ENCODE measurements at regions not wholly inside any gene's neighbourhood (a gene's known extent, or its start where the extent isn't known, plus 50 kb on each side); places are given as distances from the start of the nearest gene placed in this dataset.

DNA sequence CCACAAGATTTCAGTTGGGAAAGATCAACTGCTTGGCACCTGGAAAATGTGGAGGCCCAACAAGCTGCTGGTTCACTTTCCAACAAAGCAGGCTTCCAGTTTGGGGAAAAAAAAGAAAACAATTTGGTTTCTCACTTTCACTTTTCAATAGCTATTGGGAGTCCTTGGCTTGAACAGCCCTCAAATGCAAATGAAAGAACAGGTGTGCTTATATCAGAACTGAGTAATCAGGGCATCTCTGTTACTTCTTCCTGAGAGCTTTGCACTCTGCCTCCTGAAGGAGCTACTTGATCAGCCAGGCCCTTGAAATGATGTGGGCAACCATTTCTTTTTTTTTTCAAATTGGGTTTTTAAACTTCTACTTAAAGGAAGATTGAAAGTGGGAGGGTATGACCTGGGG lies 73.5 kb downstream of the MFAP3 start:
- TF ChIP-seq, protein P1, sequence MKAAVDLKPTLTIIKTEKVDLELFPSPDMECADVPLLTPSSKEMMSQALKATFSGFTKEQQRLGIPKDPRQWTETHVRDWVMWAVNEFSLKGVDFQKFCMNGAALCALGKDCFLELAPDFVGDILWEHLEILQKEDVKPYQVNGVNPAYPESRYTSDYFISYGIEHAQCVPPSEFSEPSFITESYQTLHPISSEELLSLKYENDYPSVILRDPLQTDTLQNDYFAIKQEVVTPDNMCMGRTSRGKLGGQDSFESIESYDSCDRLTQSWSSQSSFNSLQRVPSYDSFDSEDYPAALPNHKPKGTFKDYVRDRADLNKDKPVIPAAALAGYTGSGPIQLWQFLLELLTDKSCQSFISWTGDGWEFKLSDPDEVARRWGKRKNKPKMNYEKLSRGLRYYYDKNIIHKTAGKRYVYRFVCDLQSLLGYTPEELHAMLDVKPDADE (conservative IDR thresholded peaks at IDR 0.05; ENCODE audit: control insufficient read depth, low read depth, low read length), result no peak
- TF ChIP-seq ZNF174 (CRISPR knock-in tag; IDR thresholded peaks at IDR 0.05) (no peak), PRMT5 (CRISPR knock-in tag; IDR thresholded peaks at IDR 0.05) (no peak), FOXP1 (CRISPR knock-in tag; IDR thresholded peaks at IDR 0.05) (no peak), TSC22D4 (tag; IDR thresholded peaks at IDR 0.05) (no peak), PHF21A (IDR thresholded peaks at IDR 0.05; ENCODE audit: borderline replicate concordance, low read depth) (no peak), ZNF134 (CRISPR knock-in tag; conservative IDR thresholded peaks at IDR 0.05) (no peak), ZNF57 (CRISPR knock-in tag; IDR thresholded peaks at IDR 0.05) (no peak)
- TF ChIP-seq, protein P2, sequence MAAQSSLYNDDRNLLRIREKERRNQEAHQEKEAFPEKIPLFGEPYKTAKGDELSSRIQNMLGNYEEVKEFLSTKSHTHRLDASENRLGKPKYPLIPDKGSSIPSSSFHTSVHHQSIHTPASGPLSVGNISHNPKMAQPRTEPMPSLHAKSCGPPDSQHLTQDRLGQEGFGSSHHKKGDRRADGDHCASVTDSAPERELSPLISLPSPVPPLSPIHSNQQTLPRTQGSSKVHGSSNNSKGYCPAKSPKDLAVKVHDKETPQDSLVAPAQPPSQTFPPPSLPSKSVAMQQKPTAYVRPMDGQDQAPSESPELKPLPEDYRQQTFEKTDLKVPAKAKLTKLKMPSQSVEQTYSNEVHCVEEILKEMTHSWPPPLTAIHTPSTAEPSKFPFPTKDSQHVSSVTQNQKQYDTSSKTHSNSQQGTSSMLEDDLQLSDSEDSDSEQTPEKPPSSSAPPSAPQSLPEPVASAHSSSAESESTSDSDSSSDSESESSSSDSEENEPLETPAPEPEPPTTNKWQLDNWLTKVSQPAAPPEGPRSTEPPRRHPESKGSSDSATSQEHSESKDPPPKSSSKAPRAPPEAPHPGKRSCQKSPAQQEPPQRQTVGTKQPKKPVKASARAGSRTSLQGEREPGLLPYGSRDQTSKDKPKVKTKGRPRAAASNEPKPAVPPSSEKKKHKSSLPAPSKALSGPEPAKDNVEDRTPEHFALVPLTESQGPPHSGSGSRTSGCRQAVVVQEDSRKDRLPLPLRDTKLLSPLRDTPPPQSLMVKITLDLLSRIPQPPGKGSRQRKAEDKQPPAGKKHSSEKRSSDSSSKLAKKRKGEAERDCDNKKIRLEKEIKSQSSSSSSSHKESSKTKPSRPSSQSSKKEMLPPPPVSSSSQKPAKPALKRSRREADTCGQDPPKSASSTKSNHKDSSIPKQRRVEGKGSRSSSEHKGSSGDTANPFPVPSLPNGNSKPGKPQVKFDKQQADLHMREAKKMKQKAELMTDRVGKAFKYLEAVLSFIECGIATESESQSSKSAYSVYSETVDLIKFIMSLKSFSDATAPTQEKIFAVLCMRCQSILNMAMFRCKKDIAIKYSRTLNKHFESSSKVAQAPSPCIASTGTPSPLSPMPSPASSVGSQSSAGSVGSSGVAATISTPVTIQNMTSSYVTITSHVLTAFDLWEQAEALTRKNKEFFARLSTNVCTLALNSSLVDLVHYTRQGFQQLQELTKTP (IDR thresholded peaks at IDR 0.05; ENCODE audit: low read depth in 1 of 2, partially characterized antibody in 2 of 2), result no peak
- TF ChIP-seq, protein P3, sequence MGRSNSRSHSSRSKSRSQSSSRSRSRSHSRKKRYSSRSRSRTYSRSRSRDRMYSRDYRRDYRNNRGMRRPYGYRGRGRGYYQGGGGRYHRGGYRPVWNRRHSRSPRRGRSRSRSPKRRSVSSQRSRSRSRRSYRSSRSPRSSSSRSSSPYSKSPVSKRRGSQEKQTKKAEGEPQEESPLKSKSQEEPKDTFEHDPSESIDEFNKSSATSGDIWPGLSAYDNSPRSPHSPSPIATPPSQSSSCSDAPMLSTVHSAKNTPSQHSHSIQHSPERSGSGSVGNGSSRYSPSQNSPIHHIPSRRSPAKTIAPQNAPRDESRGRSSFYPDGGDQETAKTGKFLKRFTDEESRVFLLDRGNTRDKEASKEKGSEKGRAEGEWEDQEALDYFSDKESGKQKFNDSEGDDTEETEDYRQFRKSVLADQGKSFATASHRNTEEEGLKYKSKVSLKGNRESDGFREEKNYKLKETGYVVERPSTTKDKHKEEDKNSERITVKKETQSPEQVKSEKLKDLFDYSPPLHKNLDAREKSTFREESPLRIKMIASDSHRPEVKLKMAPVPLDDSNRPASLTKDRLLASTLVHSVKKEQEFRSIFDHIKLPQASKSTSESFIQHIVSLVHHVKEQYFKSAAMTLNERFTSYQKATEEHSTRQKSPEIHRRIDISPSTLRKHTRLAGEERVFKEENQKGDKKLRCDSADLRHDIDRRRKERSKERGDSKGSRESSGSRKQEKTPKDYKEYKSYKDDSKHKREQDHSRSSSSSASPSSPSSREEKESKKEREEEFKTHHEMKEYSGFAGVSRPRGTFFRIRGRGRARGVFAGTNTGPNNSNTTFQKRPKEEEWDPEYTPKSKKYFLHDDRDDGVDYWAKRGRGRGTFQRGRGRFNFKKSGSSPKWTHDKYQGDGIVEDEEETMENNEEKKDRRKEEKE (IDR thresholded peaks at IDR 0.05; ENCODE audit: borderline replicate concordance in 1 of 2, control insufficient read depth in 1 of 2, low read depth in 2 of 2, low read length in 1 of 2), result no peak
- in situ Hi-C loops (cut with MboI) (no loop called here), intact Hi-C loops (cut with micrococcal nuclease) (no loop called here)
- no peaks in the 10 kb centered on the region for H3K79me2 ChIP-seq (ENCODE audit: control insufficient read depth, insufficient read depth, low read length)
- FAIRE-seq, result no peak
- H3K4me2 ChIP-seq (ENCODE audit: insufficient read depth, low read length), result no peak overlapping the region
- ChIA-PET CTCF (ENCODE audit: low intra/inter-chr PET ratio) (no interaction called here), POLR2A (interaction anchor here (0.7 to 1.5 kb wide), 3 partner anchors 10 to 310 kb away, joined by 3 to 5 read pairs (median 4); no protein-coding TSS in a partner anchor)
- no peak overlapping the region for H3K27ac ChIP-seq (ENCODE audit: extremely low read depth, low read depth, low read length)
- H3K9me3 ChIP-seq (replicated peaks; ENCODE audit: control insufficient read depth, insufficient read depth, low read depth, low read length), result no peaks in the 10 kb centered on the region
- no peaks in the 10 kb centered on the region for H4K20me1 ChIP-seq (replicated peaks; ENCODE audit: control insufficient read depth, insufficient read depth, low read length)
- no peaks in the 10 kb centered on the region for H3K9me1 ChIP-seq (ENCODE audit: control insufficient read depth, insufficient read depth, low read length)
- DNase-seq (ENCODE audit: extremely low read depth in 1 of 4, low spot score in 3 of 4), result no peak
- H3K36me3 ChIP-seq (ENCODE audit: control insufficient read depth, insufficient read depth, low read length), result no peaks in the 10 kb centered on the region
- no peak overlapping the region for H3K4me3 ChIP-seq
- H2AFZ ChIP-seq (ENCODE audit: low read depth, low read length), result no peak overlapping the region
- no peak for ATAC-seq
- no TSS peak for BruUV-seq (replicated peaks)
- H3K4me1 ChIP-seq (replicated peaks in 1 of 2; ENCODE audit: control insufficient read depth in 2 of 2, insufficient read depth in 2 of 2, low read length in 2 of 2), result no peaks in the 10 kb centered on the region; a peak in 1 of 5 replicates
- H3K27me3 ChIP-seq (ENCODE audit: control insufficient read depth in 2 of 2, insufficient read depth in 2 of 2, low read length in 2 of 2), result peaks cover 14 to 34% of the 10 kb centered on the region in 2 experiments
- no peak overlapping the region for H3K9ac ChIP-seq (ENCODE audit: insufficient read depth in 1 of 2, low read depth in 2 of 2, low read length in 2 of 2)
